HepG2 (cell line): ENCODE measurements at regions not wholly inside any gene's neighbourhood (a gene's known extent, or its start where the extent isn't known, plus 50 kb on each side); places are given as distances from the start of the nearest gene placed in this dataset.
"Not testable (repeated sequence)": the region's sequence is repeated elsewhere in the genome, so short reads cannot be mapped to it uniquely, and the experiment has no call there.

ENCODE experiments used
- ATAC-seq: fragments of 200-7000 bp; cut with Tn5 transposase; 3 replicates; pipeline ENCODE4 v1.9.1; 2020; ENCODE audit warnings: mild to moderate bottlenecking, moderate library complexity
- BruUV-seq: library from RNA; stranded (reverse); fragments of 400-500 nt; replicated peaks from 2 replicates; lab custom pipeline; 2021; lab: Mats Ljungman, UMichigan
- CTCF ChIA-PET: fragments of 300-600 bp; formaldehyde crosslinking; extraction: SDS; loops from one replicate; lab custom pipeline; 2021; ENCODE audit warnings: low total read pairs, inconsistent platforms, low intra/inter-chr PET ratio; lab: Yijun Ruan, JAX
- POLR2A ChIA-PET: fragments of 350-600 bp; sonication (Branson Sonifier 250); formaldehyde crosslinking; loops from one replicate; lab custom pipeline; 2020; ENCODE audit warnings: antibody characterized with exemption, inconsistent platforms; lab: Yijun Ruan, JAX
- DNase-seq: peaks from one replicate; pipeline ENCODE4 v3.0.0-alpha.2; 2015; ENCODE audit warnings: low spot score
- FAIRE-seq: peaks from 3 replicates; lab custom pipeline; 2011; peaks lifted over from hg19 to GRCh38; lab: Jason Lieb, UNC
- H2AFZ ChIP-seq: one replicate; pipeline ENCODE4 v1.6.1; 2011; ENCODE audit warnings: low read length, inconsistent platforms
- H3K27ac ChIP-seq: fragments of 300-600 bp; 3 replicates; pipeline ENCODE4 v1.8.0; 2011; ENCODE audit warnings: mixed run types, mild to moderate bottlenecking, mixed read lengths, low read length, inconsistent platforms; ENCODE audit not compliant: insufficient read depth; ENCODE audit errors: extremely low read length
- H3K27me3 ChIP-seq, 2 experiments: fragments of 200-600 bp in 1 of 2; 2 replicates in 1 of 2; 3 replicates in 1 of 2; pipeline versions ENCODE4 v1.6.0 to v1.8.0; 2011; ENCODE audit warnings: low read length in 2 of 2, mild to moderate bottlenecking in 2 of 2, moderate library complexity in 2 of 2, inconsistent platforms in 1 of 2; ENCODE audit not compliant: insufficient read depth in 2 of 2, control insufficient read depth in 1 of 2
- H3K36me3 ChIP-seq, 2 experiments: fragments of 200-600 bp in 1 of 2; replicated peaks in 1 of 2; 2 replicates in 1 of 2; 3 replicates in 1 of 2; pipeline versions ENCODE4 v1.5.1 to v1.8.0; 2011; ENCODE audit warnings: low read length in 2 of 2, inconsistent platforms in 1 of 2; ENCODE audit not compliant: insufficient read depth in 2 of 2, control insufficient read depth in 1 of 2
- H3K4me1 ChIP-seq: 2 replicates; pipeline ENCODE4 v1.5.1; 2012; ENCODE audit warnings: low read length, inconsistent platforms; ENCODE audit not compliant: insufficient read depth
- H3K4me2 ChIP-seq: 2 replicates; pipeline ENCODE4 v1.6.0; 2011; ENCODE audit warnings: low read depth, low read length, inconsistent platforms
- H3K4me3 ChIP-seq, 3 experiments: fragments of 200-600 bp in 1 of 3; sonication (generic), shearing (Covaris generic) in 1 of 3; replicated peaks in 1 of 3; 2 replicates each; pipeline ENCODE4 v1.5.1; 2011 to 2016; ENCODE audit warnings: low read length in 3 of 3, inconsistent platforms in 2 of 3, low read depth in 2 of 3, mild to moderate bottlenecking in 2 of 3, control low read depth in 1 of 3, mixed read lengths in 1 of 3; ENCODE audit not compliant: insufficient read depth in 1 of 3
- H3K79me2 ChIP-seq: one replicate; pipeline ENCODE4 v1.6.1; 2011; ENCODE audit warnings: low read length, inconsistent platforms; ENCODE audit not compliant: insufficient read depth
- H3K9ac ChIP-seq: 2 replicates; pipeline ENCODE4 v1.6.0; 2011; ENCODE audit warnings: mild to moderate bottlenecking, low read depth, low read length, inconsistent platforms; ENCODE audit not compliant: insufficient read depth
- H3K9me3 ChIP-seq: 2 replicates; pipeline ENCODE4 v1.5.1; 2012; ENCODE audit warnings: mild to moderate bottlenecking, low read length
- H4K20me1 ChIP-seq: 2 replicates; pipeline ENCODE4 v1.6.0; 2011; ENCODE audit warnings: inconsistent platforms, mild to moderate bottlenecking, low read length, moderate library complexity; ENCODE audit not compliant: insufficient read depth
- ETV5 ChIP-seq: IDR thresholded peaks from 2 replicates; pipeline ENCODE4 v1.6.1; 2018; ENCODE audit warnings: missing biosample characterization, missing genetic modification reagents, inconsistent platforms, borderline replicate concordance
- MBNL3 ChIP-seq: fragments of 250-450 bp; sonication (Bioruptor Pico); conservative IDR thresholded peaks from 2 replicates; pipeline ENCODE4 v1.8.0; 2022; ENCODE audit warnings: mild to moderate bottlenecking, inconsistent platforms
- RBM39 ChIP-seq: fragments of 200-400 bp; formaldehyde crosslinking; IDR thresholded peaks from one replicate; pipeline ENCODE4 v1.6.1; 2018; ENCODE audit warnings: antibody characterized with exemption, mild to moderate bottlenecking, low read depth, low read length; ENCODE audit not compliant: poor library complexity, severe bottlenecking
- SMARCC2 ChIP-seq: fragments of 450-650 bp; IDR thresholded peaks from 2 replicates; pipeline ENCODE4 v1.6.1; 2017; ENCODE audit warnings: antibody characterized with exemption, mild to moderate bottlenecking
- SRY ChIP-seq: sonication (generic); formaldehyde crosslinking; IDR thresholded peaks from 2 replicates; pipeline ENCODE4 v1.8.0; 2022; ENCODE audit warnings: mild to moderate bottlenecking, missing genetic modification reagents
- ZNF124 ChIP-seq: sonication (generic); formaldehyde crosslinking; IDR thresholded peaks from 2 replicates; pipeline ENCODE4 v1.4.0; 2020; ENCODE audit warnings: missing genetic modification reagents
- ZNF549 ChIP-seq: sonication (generic); formaldehyde crosslinking; IDR thresholded peaks from 2 replicates; pipeline ENCODE4 v1.5.0; 2020; ENCODE audit warnings: missing genetic modification reagents
- WGBS: methylation state at CpG from one replicate; pipeline ENCODE4 v1.1.6; 2017; ENCODE audit warnings: low lambda C conversion rate; 5-methylcytosine and 5-hydroxymethylcytosine counted together
- in situ Hi-C: cut with HindIII; loops from 2 replicates; pipeline ENCODE4 v1.10.0; 2017; ENCODE audit warnings: low pct_unique_long_range_greater_than_20kb; ENCODE audit not compliant: extremely low pct_ligation_motif_present
- intact Hi-C: fragments of 100-400 bp; cut with micrococcal nuclease; formaldehyde crosslinking; loops from one replicate; pipeline ENCODE4 v1.10.0; 2022; ENCODE audit not compliant: unreplicated experiment
- TF ChIP-seq, protein P1 (sequence below): sonication (generic); formaldehyde crosslinking; IDR thresholded peaks from 2 replicates; pipeline ENCODE4 v1.5.1; 2020; ENCODE audit warnings: mild to moderate bottlenecking, missing genetic modification reagents, borderline replicate concordance

DNA sequence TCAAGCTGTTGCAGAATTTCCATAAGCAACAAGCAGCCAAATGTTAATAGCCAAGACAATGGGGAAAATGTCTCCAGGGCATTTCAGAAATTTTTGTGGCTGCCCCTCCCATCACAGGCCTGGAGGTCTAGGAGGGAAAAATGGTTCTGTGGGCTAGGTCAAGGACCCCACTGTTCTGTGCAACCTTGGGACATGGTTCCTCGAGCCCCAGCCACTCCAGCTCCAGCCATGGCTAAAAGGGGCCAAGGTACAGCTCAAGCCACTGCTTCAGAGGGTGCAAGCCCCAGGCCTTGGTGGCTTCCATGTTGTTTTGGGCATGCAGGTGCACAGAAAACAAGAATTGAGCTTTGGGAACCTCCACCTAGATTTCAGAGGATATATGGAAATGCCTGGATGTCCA, 122.1 kb upstream of the OTOS start:
- H2AFZ ChIP-seq, H3K4me2 ChIP-seq, POLR2A ChIA-PET, ATAC-seq, CTCF ChIA-PET, H4K20me1 ChIP-seq, H3K27me3 ChIP-seq, H3K79me2 ChIP-seq, FAIRE-seq, H3K4me3 ChIP-seq, H3K27ac ChIP-seq, H3K36me3 ChIP-seq, BruUV-seq, intact Hi-C loops, H3K9ac ChIP-seq, in situ Hi-C loops, DNase-seq: not testable (repeated sequence)
- Histone ChIP-seq H3K4me1 (peaks cover 16% of the 10 kb centered on the region), H3K9me3 (peaks cover 14% of the 10 kb centered on the region)
- 0% methylated on average over 1 of the region's 1 CpG for WGBS

DNA sequence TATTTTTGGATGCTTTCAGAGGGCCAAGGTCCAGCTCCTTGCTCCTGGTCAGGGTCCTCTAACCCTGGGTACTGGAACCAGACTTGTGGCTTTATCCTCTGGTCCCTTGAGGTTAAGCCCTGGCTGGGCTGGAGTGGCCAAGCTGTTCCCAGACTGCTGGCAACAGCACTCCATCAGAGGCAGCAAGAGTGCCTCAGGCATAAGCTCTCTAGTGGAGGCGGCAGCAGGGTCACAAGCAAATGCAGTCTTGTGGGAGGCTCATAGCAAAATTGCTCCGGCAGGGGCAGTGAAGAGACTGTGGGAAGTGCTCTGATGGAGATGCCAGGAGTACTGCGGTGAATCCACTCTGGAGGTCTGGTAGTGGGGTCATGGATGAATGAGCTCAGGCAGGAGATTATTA, 128.9 kb upstream of the OTOS start:
- H3K36me3 ChIP-seq = no peaks in the 10 kb centered on the region
- BruUV-seq = no TSS peak
- no peak overlapping the region for H3K9ac ChIP-seq
- H3K27me3 ChIP-seq = peaks cover 1 to 3% of the 10 kb centered on the region in 2 experiments; a peak in 2 of 5 replicates
- no peaks in the 10 kb centered on the region for H3K79me2 ChIP-seq
- 65% methylated on average over 3 of the region's 3 CpGs for WGBS
- intact Hi-C loops (no loop called here), in situ Hi-C loops (no loop called here)
- FAIRE-seq = no peak
- no peak for ATAC-seq
- H3K4me1 ChIP-seq = no peaks in the 10 kb centered on the region
- ChIA-PET POLR2A (interaction anchor here (1.2 to 1.4 kb wide), 2 partner anchors 13 to 17 kb away, joined by 3 to 7 read pairs; no protein-coding TSS in a partner anchor), CTCF (no interaction called here)
- H3K27ac ChIP-seq = no peak overlapping the region
- no peak for DNase-seq
- H3K9me3 ChIP-seq = peaks cover 16% of the 10 kb centered on the region
- no peak overlapping the region for H3K4me3 ChIP-seq
- H4K20me1 ChIP-seq = no peaks in the 10 kb centered on the region
- no peak overlapping the region for H2AFZ ChIP-seq
- no peak overlapping the region for H3K4me2 ChIP-seq
- TF ChIP-seq RBM39 = no peak
- no peak for TF ChIP-seq SRY (CRISPR knock-in tag)
- no peak for TF ChIP-seq ZNF549 (CRISPR knock-in tag)
- no peak for TF ChIP-seq SMARCC2
- TF ChIP-seq ZNF124 (CRISPR knock-in tag) = no peak
- TF ChIP-seq ETV5 (CRISPR knock-in tag) = no peak
- TF ChIP-seq, protein P1, sequence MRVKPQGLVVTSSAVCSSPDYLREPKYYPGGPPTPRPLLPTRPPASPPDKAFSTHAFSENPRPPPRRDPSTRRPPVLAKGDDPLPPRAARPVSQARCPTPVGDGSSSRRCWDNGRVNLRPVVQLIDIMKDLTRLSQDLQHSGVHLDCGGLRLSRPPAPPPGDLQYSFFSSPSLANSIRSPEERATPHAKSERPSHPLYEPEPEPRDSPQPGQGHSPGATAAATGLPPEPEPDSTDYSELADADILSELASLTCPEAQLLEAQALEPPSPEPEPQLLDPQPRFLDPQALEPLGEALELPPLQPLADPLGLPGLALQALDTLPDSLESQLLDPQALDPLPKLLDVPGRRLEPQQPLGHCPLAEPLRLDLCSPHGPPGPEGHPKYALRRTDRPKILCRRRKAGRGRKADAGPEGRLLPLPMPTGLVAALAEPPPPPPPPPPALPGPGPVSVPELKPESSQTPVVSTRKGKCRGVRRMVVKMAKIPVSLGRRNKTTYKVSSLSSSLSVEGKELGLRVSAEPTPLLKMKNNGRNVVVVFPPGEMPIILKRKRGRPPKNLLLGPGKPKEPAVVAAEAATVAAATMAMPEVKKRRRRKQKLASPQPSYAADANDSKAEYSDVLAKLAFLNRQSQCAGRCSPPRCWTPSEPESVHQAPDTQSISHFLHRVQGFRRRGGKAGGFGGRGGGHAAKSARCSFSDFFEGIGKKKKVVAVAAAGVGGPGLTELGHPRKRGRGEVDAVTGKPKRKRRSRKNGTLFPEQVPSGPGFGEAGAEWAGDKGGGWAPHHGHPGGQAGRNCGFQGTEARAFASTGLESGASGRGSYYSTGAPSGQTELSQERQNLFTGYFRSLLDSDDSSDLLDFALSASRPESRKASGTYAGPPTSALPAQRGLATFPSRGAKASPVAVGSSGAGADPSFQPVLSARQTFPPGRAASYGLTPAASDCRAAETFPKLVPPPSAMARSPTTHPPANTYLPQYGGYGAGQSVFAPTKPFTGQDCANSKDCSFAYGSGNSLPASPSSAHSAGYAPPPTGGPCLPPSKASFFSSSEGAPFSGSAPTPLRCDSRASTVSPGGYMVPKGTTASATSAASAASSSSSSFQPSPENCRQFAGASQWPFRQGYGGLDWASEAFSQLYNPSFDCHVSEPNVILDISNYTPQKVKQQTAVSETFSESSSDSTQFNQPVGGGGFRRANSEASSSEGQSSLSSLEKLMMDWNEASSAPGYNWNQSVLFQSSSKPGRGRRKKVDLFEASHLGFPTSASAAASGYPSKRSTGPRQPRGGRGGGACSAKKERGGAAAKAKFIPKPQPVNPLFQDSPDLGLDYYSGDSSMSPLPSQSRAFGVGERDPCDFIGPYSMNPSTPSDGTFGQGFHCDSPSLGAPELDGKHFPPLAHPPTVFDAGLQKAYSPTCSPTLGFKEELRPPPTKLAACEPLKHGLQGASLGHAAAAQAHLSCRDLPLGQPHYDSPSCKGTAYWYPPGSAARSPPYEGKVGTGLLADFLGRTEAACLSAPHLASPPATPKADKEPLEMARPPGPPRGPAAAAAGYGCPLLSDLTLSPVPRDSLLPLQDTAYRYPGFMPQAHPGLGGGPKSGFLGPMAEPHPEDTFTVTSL (CRISPR knock-in tag) = no peak
- TF ChIP-seq MBNL3 (CRISPR knock-in tag) = no peak
